Kidney (tissue), 13 donors: ENCODE measurements at regions not wholly inside any gene's neighbourhood (a gene's known extent, or its start where the extent isn't known, plus 50 kb on each side); places are given as distances from the start of the nearest gene placed in this dataset.
A peak's percentile ranks its signal among the peaks of the same experiment; 100 is the strongest.

Experiments used
- DNase-seq, 5 donors: peaks; one replicate each; pipeline ENCODE4 v3.0.0-alpha.2; 2013 to 2020
- FAIRE-seq: peaks from 2 replicates; lab custom pipeline; 2012; peaks lifted over from hg19 to GRCh38; lab: Jason Lieb, UNC
- H3K27ac ChIP-seq, 2 donors: one replicate each; pipeline ENCODE4 v1.7.0; 2013; ENCODE audit warnings: low read depth in 2 of 2, low read length in 2 of 2, inconsistent platforms in 1 of 2
- H3K27me3 ChIP-seq: one replicate; pipeline ENCODE4 v1.7.1; 2013; ENCODE audit warnings: low read length, inconsistent platforms; ENCODE audit not compliant: control insufficient read depth, insufficient read depth
- H3K36me3 ChIP-seq, 3 donors: one replicate each; pipeline versions ENCODE4 v1.7.0 to v1.7.1; 2013; ENCODE audit warnings: low read length in 3 of 3, control low read depth in 1 of 3, inconsistent platforms in 1 of 3; ENCODE audit not compliant: insufficient read depth in 3 of 3, control insufficient read depth in 2 of 3
- H3K4me1 ChIP-seq, 3 donors: one replicate each; pipeline versions ENCODE4 v1.7.0 to v1.7.1; 2013; ENCODE audit warnings: low read length in 3 of 3, inconsistent platforms in 1 of 3, low read depth in 1 of 3; ENCODE audit not compliant: control insufficient read depth in 2 of 3, insufficient read depth in 2 of 3
- H3K4me3 ChIP-seq, 3 donors: one replicate each; pipeline versions ENCODE4 v1.7.0 to v1.8.1; 2013; ENCODE audit warnings: low read length in 3 of 3, control low read depth in 1 of 3, inconsistent platforms in 1 of 3
- H3K9ac ChIP-seq, 3 donors: one replicate each; pipeline versions ENCODE4 v1.7.0 to v1.7.1; 2013; ENCODE audit warnings: low read length in 3 of 3, control low read depth in 1 of 3, inconsistent platforms in 1 of 3
- H3K9me3 ChIP-seq, 3 donors: one replicate each; pipeline versions ENCODE4 v1.7.0 to v1.7.1; 2013; ENCODE audit warnings: low read length in 3 of 3, control low read depth in 1 of 3, inconsistent platforms in 1 of 3; ENCODE audit not compliant: control insufficient read depth in 2 of 3, insufficient read depth in 1 of 3
- CTCF ChIP-seq: IDR thresholded peaks from 3 replicates; pipeline ENCODE4 v1.5.1; 2012; ENCODE audit warnings: mild to moderate bottlenecking, moderate library complexity, borderline replicate concordance; ENCODE audit not compliant: insufficient read depth; ENCODE audit errors: extremely low read depth
- intact Hi-C: fragments of 100-400 bp; cut with DNase I; formaldehyde crosslinking; loops from one replicate; pipeline ENCODE4 v1.11.1; 2022
- donor health status: control.
- donor health status: control.
- donor health status: control.
- donor health status: control.
- donor health status: control.
- donor health status: DM: yes; HTN: yes; CAD: no.
- donor health status: Normal renal cell carcinoma (clear cell type).

- DNase-seq (no peak), FAIRE-seq (no peak)
- intact Hi-C loops = no loop called here
- Histone ChIP-seq H3K4me3 (no peak overlapping the region), H3K9ac (no peak overlapping the region), H3K4me1 (peaks cover 0 to 2% (median 0%) of the 10 kb centered on the region in 3 donors), H3K27ac (no peak overlapping the region), H3K27me3 (no peaks in the 10 kb centered on the region), H3K36me3 (no peaks in the 10 kb centered on the region), H3K9me3 (no peaks in the 10 kb centered on the region)
- TF ChIP-seq CTCF = no peak
These were observed 311.1 kb downstream of the C6orf118 start for GRCh38 chr6:164998297-164998696.

GRCh38 chr6:164996838-164997237 is 312.6 kb downstream of the C6orf118 start:
- DNase-seq = peak in 4 of 5 donors; percentile 42 to 66 (median 55)
- Histone ChIP-seq H3K4me3 (no peak overlapping the region), H3K4me1 (peaks cover 0 to 2% (median 0%) of the 10 kb centered on the region in 3 donors), H3K9ac (no peak overlapping the region), H3K27me3 (no peaks in the 10 kb centered on the region), H3K36me3 (no peaks in the 10 kb centered on the region), H3K9me3 (no peaks in the 10 kb centered on the region), H3K27ac (no peak overlapping the region)
- intact Hi-C loops = no loop called here
- FAIRE-seq = no peak
- no peak for TF ChIP-seq CTCF

GRCh38 chr6:164991573-164991972 is 317.8 kb downstream of the C6orf118 start:
- no peaks in the 10 kb centered on the region for H3K4me1 ChIP-seq
- DNase-seq = no peak
- H3K9me3 ChIP-seq = no peaks in the 10 kb centered on the region
- FAIRE-seq = no peak
- no peak for TF ChIP-seq CTCF
- no peak overlapping the region for H3K27ac ChIP-seq
- H3K4me3 ChIP-seq = no peak overlapping the region
- intact Hi-C loops = no loop called here
- H3K9ac ChIP-seq = no peak overlapping the region
- H3K27me3 ChIP-seq = no peaks in the 10 kb centered on the region
- H3K36me3 ChIP-seq = no peaks in the 10 kb centered on the region

GRCh38 chr6:164990901-164991300 is 318.5 kb downstream of the C6orf118 start:
- intact Hi-C loops = no loop called here
- H3K36me3 ChIP-seq = no peaks in the 10 kb centered on the region
- no peak for TF ChIP-seq CTCF
- H3K9ac ChIP-seq = no peak overlapping the region
- H3K27ac ChIP-seq = no peak overlapping the region
- H3K4me1 ChIP-seq = no peaks in the 10 kb centered on the region
- no peaks in the 10 kb centered on the region for H3K9me3 ChIP-seq
- DNase-seq (no peak), FAIRE-seq (no peak)
- H3K27me3 ChIP-seq = no peaks in the 10 kb centered on the region
- no peak overlapping the region for H3K4me3 ChIP-seq
